ENCODE measurements at regions not wholly inside any gene's neighbourhood (a gene's known extent, or its start where the extent isn't known, plus 50 kb on each side); places are given as distances from the start of the nearest gene placed in this dataset.

DNA sequence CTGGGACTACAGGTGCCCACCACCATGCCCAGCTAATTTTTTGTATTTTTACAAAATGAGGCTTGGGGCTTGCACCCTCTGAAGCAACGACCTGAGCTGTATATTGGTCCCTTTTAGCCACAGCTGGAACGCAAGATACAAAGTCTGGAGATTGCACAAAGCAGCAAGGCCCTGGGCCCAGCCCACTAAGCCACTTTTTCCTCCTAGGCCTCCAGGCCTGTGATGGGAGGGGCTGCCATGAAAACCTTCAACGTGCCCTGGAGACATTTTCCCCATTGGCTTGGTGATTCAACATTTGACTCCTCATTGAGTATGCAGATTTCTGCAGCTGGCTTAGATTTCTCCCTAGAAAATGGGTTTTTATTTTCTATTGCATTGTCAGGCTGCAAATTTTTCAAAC lies 69.2 kb downstream of the CYB561 start:
- TF ChIP-seq RAD21 (IDR thresholded peaks at IDR 0.05; ENCODE audit: low read depth), result no peak
- TF ChIP-seq REST (IDR thresholded peaks at IDR 0.05; ENCODE audit: low read depth), result no peak
- TF ChIP-seq TAF1 (IDR thresholded peaks at IDR 0.05; ENCODE audit: low read depth), result no peak
- no peak for TF ChIP-seq FOXM1 (IDR thresholded peaks at IDR 0.05; ENCODE audit: borderline replicate concordance, low read depth)
- TF ChIP-seq ZBTB7A (IDR thresholded peaks at IDR 0.05; ENCODE audit: low read depth), result no peak
- TF ChIP-seq CEBPB (IDR thresholded peaks at IDR 0.05), result no peak
- no peak for TF ChIP-seq EGR1 (IDR thresholded peaks at IDR 0.05)
- TF ChIP-seq, protein P1, sequence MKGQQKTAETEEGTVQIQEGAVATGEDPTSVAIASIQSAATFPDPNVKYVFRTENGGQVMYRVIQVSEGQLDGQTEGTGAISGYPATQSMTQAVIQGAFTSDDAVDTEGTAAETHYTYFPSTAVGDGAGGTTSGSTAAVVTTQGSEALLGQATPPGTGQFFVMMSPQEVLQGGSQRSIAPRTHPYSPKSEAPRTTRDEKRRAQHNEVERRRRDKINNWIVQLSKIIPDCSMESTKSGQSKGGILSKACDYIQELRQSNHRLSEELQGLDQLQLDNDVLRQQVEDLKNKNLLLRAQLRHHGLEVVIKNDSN (IDR thresholded peaks at IDR 0.05), result no peak
- TF ChIP-seq NFIC (IDR thresholded peaks at IDR 0.05), result no peak
- no peak for TF ChIP-seq CREB1 (IDR thresholded peaks at IDR 0.05; ENCODE audit: low read depth)
- no peak for TF ChIP-seq YY1 (IDR thresholded peaks at IDR 0.05; ENCODE audit: low read depth)
- TF ChIP-seq EP300 (IDR thresholded peaks at IDR 0.05; ENCODE audit: borderline replicate concordance), result no peak

DNA sequence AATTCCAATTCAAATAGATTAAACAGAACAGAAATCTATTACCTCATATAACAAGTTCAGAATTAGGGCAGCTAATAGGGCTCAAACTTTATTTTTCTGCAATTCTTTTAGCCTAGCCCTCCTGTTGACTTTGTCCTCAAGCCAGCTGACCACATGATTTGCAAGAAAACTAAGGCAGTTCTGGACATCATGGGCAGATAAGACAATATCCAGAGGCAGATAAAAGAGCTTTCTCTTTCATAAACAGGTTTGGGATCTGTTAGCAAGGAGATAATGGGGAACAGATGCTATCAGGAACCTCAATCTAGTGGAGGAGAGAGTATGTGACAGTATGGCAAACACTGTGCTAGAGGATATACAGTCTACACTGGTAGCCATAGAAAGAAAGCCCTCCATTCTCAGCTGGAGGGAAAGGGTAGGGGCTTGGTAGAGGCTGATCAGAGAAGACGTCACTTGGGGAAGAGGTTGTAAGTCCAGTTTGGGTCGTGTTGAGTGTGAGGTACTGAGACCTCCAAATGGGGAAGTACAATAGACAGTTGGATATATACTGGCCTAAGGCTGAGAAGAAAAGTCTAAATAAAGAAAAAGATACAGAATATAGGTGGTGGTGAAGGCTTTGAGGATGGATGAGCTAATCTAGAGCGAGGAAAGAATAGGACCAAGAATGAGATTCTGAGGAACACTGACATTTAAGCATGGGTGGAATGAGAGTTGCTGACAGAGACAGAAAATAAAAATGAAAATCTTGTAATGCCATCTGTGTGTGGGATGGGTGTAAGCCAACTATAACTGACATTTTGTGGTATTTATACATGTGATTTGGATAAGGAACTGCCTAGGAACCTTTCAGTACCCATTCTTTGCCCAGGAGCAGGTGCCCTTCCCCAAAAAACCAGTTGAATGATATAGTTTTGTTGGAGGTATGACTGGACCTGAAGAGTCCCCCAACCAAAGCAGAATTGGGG lies 67.4 kb downstream of the CYB561 start:
- no peak for TF ChIP-seq EGR1 (IDR thresholded peaks at IDR 0.05)
- no peak for TF ChIP-seq YY1 (IDR thresholded peaks at IDR 0.05; ENCODE audit: low read depth)
- no peak for TF ChIP-seq NFIC (IDR thresholded peaks at IDR 0.05)
- no peak for TF ChIP-seq FOXM1 (IDR thresholded peaks at IDR 0.05; ENCODE audit: borderline replicate concordance, low read depth)
- no peak for TF ChIP-seq TEAD4 (IDR thresholded peaks at IDR 0.05)
- TF ChIP-seq ZBTB7A (IDR thresholded peaks at IDR 0.05; ENCODE audit: low read depth), result no peak
- no peak for TF ChIP-seq REST (IDR thresholded peaks at IDR 0.05; ENCODE audit: low read depth)

DNA sequence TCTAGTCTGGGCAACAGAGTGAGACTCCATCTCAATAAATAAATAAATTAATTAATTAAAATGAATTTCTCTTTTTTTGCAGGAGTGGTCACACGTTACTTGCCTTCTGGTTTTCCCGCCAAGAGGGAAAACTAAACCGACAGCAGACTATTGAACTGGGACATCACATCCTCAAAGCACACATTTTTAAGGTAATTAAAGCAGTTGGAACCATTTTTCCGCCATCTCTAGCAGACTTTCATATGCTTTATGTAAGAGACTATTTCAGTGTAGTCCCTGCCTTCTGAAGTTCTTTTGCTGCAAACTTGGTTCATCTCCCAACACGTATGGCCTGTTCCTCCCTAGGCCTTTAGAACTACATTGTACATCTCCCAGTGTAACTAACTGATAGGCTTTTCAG lies 66.5 kb downstream of the CYB561 start:
- TF ChIP-seq REST (IDR thresholded peaks at IDR 0.05; ENCODE audit: low read depth) (no peak), NFIC (IDR thresholded peaks at IDR 0.05) (no peak), TCF12 (IDR thresholded peaks at IDR 0.05; ENCODE audit: low read depth) (no peak), EP300 (IDR thresholded peaks at IDR 0.05; ENCODE audit: borderline replicate concordance) (no peak), ZBTB7A (IDR thresholded peaks at IDR 0.05; ENCODE audit: low read depth) (no peak), FOXM1 (IDR thresholded peaks at IDR 0.05; ENCODE audit: borderline replicate concordance, low read depth) (no peak), TAF1 (IDR thresholded peaks at IDR 0.05; ENCODE audit: low read depth) (no peak), TEAD4 (IDR thresholded peaks at IDR 0.05) (no peak), CEBPB (IDR thresholded peaks at IDR 0.05) (no peak), MAX (IDR thresholded peaks at IDR 0.05) (no peak), YY1 (IDR thresholded peaks at IDR 0.05; ENCODE audit: low read depth) (no peak)
- TF ChIP-seq, protein P1 (IDR thresholded peaks at IDR 0.05), result no peak

- TF ChIP-seq MAX (IDR thresholded peaks at IDR 0.05), result no peak
- TF ChIP-seq ZBTB7A (IDR thresholded peaks at IDR 0.05; ENCODE audit: low read depth), result no peak
- TF ChIP-seq EGR1 (IDR thresholded peaks at IDR 0.05), result no peak
- no peak for TF ChIP-seq EP300 (IDR thresholded peaks at IDR 0.05; ENCODE audit: borderline replicate concordance)
- no peak for TF ChIP-seq REST (IDR thresholded peaks at IDR 0.05; ENCODE audit: low read depth)
- no peak for TF ChIP-seq FOXM1 (IDR thresholded peaks at IDR 0.05; ENCODE audit: borderline replicate concordance, low read depth)
- TF ChIP-seq RAD21 (IDR thresholded peaks at IDR 0.05; ENCODE audit: low read depth), result no peak
- no peak for TF ChIP-seq TEAD4 (IDR thresholded peaks at IDR 0.05)
- no peak for TF ChIP-seq NFIC (IDR thresholded peaks at IDR 0.05)
- no peak for TF ChIP-seq CREB1 (IDR thresholded peaks at IDR 0.05; ENCODE audit: low read depth)
- no peak for TF ChIP-seq TAF1 (IDR thresholded peaks at IDR 0.05; ENCODE audit: low read depth)
- no peak for TF ChIP-seq YY1 (IDR thresholded peaks at IDR 0.05; ENCODE audit: low read depth)
- TF ChIP-seq, protein P1 (IDR thresholded peaks at IDR 0.05), result no peak
- TF ChIP-seq TCF12 (IDR thresholded peaks at IDR 0.05; ENCODE audit: low read depth), result no peak
Observed at GRCh38 chr17:63381101-63381729, 64.9 kb downstream of the CYB561 start.
